Keratinocyte (primary cell): ENCODE measurements at regions not wholly inside any gene's neighbourhood (a gene's known extent, or its start where the extent isn't known, plus 50 kb on each side); places are given as distances from the start of the nearest gene placed in this dataset.

Experiments used
- DNase-seq: peaks from one replicate; pipeline ENCODE4 v3.0.0-alpha.2; 2011; ENCODE audit warnings: low read depth, missing footprints, low spot score
- FAIRE-seq: peaks from 2 replicates; lab custom pipeline; 2011; peaks lifted over from hg19 to GRCh38; lab: Jason Lieb, UNC
- H2AFZ ChIP-seq: 2 replicates; pipeline ENCODE4 v1.6.0; 2012; ENCODE audit warnings: low read length, control low read depth, inconsistent platforms; ENCODE audit not compliant: control insufficient read depth
- H3K27ac ChIP-seq: 2 replicates; pipeline ENCODE4 v1.5.1; 2011; ENCODE audit warnings: low read length; ENCODE audit not compliant: control insufficient read depth, insufficient read depth
- H3K27me3 ChIP-seq: 3 replicates; pipeline ENCODE4 v1.6.0; 2011; ENCODE audit warnings: low read length; ENCODE audit not compliant: control insufficient read depth, insufficient read depth; ENCODE audit errors: extremely low read depth
- H3K36me3 ChIP-seq, 2 experiments: 2 replicates in 1 of 2; 3 replicates in 1 of 2; pipeline ENCODE4 v1.5.1; 2011; ENCODE audit warnings: low read length in 2 of 2, mild to moderate bottlenecking in 1 of 2; ENCODE audit not compliant: control insufficient read depth in 2 of 2, insufficient read depth in 2 of 2; ENCODE audit errors: extremely low read depth in 1 of 2
- H3K4me1 ChIP-seq: 3 replicates; pipeline ENCODE4 v1.5.1; 2011; ENCODE audit warnings: low read length; ENCODE audit not compliant: control insufficient read depth, insufficient read depth; ENCODE audit errors: extremely low read depth
- H3K4me2 ChIP-seq: 3 replicates; pipeline ENCODE4 v1.6.0; 2011; ENCODE audit warnings: low read depth, low read length; ENCODE audit not compliant: control insufficient read depth, insufficient read depth; ENCODE audit errors: extremely low read depth
- H3K4me3 ChIP-seq, 3 experiments: fragments of 200-600 bp in 1 of 3; sonication (generic) in 1 of 3; 2 replicates in 2 of 3; 3 replicates in 1 of 3; pipeline ENCODE4 v1.5.1; 2011 to 2016; ENCODE audit warnings: low read length in 3 of 3, mild to moderate bottlenecking in 3 of 3, control low read depth in 2 of 3, inconsistent platforms in 1 of 3, low read depth in 1 of 3, mixed read lengths in 1 of 3, mixed run types in 1 of 3, moderate library complexity in 1 of 3; ENCODE audit not compliant: control insufficient read depth in 2 of 3, insufficient read depth in 2 of 3; ENCODE audit errors: extremely low read depth in 1 of 3
- H3K79me2 ChIP-seq: 2 replicates; pipeline ENCODE4 v1.6.0; 2012; ENCODE audit warnings: low read length; ENCODE audit not compliant: control insufficient read depth, insufficient read depth
- H3K9ac ChIP-seq: 3 replicates; pipeline ENCODE4 v1.6.0; 2011; ENCODE audit warnings: low read length; ENCODE audit not compliant: control insufficient read depth, insufficient read depth; ENCODE audit errors: extremely low read depth
- H3K9me1 ChIP-seq: 3 replicates; pipeline ENCODE4 v1.6.0; 2011; ENCODE audit warnings: low read length; ENCODE audit not compliant: control insufficient read depth, insufficient read depth; ENCODE audit errors: extremely low read depth
- H3K9me3 ChIP-seq: 2 replicates; pipeline ENCODE4 v1.5.1; 2012; ENCODE audit warnings: low read depth, low read length; ENCODE audit not compliant: control insufficient read depth
- H4K20me1 ChIP-seq: 3 replicates; pipeline ENCODE4 v1.6.0; 2011; ENCODE audit warnings: low read length; ENCODE audit not compliant: control insufficient read depth, insufficient read depth; ENCODE audit errors: extremely low read depth
- CTCF ChIP-seq, 3 experiments: IDR thresholded peaks in 1 of 3; conservative IDR thresholded peaks in 1 of 3; optimal IDR thresholded peaks in 1 of 3; 2 replicates in 2 of 3; 3 replicates in 1 of 3; pipeline versions ENCODE3 to v1.5.1; 2011; ENCODE audit warnings: low read length in 3 of 3, mild to moderate bottlenecking in 3 of 3, moderate library complexity in 2 of 3, control low read depth in 1 of 3, inconsistent platforms in 1 of 3; ENCODE audit not compliant: insufficient read depth in 2 of 3; ENCODE audit errors: extremely low read depth in 1 of 3
- EZH2 ChIP-seq: IDR thresholded peaks from one replicate; pipeline ENCODE4 v1.6.1; 2012; ENCODE audit warnings: inconsistent platforms, mild to moderate bottlenecking, low read length, moderate library complexity
- dilution Hi-C: fragments of 300-500 bp; cut with MboI; formaldehyde crosslinking; loops from one replicate; pipeline ENCODE4 v1.7.0; 2020; ENCODE audit warnings: low sequenced_read_pairs; ENCODE audit not compliant: extremely low pct_ligation_motif_present

GRCh38 chr12:41799671-41800070 is 345.0 kb downstream of the GXYLT1 start:
- no peak overlapping the region for H3K9ac ChIP-seq
- FAIRE-seq, result no peak
- TF ChIP-seq EZH2 (no peak), CTCF (optimal IDR thresholded peaks at IDR 0.05 in 1 of 3, IDR thresholded peaks at IDR 0.05 in 1 of 3, conservative IDR thresholded peaks at IDR 0.05 in 1 of 3; ENCODE audit: extremely low read depth in 1 of 3, insufficient read depth in 2 of 3, low read length in 3 of 3) (no peak)

DNA sequence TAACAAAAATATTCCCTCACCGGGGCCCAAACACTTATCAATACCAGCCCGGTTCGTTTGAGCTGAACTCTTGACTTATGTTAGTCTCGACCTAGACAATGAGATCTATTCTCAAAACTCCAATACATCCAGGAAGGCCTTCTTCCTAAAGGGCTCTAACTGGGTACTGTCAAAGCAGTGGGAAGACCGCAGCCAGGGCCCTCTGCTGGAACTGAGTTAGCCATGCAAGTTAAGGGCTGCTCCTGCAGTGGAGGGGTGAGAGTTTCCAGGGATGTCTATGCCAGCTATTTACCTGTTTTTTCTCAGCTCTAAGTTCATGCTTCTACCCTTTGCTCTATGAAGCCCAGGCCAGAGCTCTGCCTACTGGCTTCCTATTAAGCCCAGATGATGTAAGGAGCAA is 348.8 kb downstream of the GXYLT1 start:
- Histone ChIP-seq H3K27ac (no peak overlapping the region), H3K4me1 (no peaks in the 10 kb centered on the region), H3K9ac (no peak overlapping the region), H3K9me3 (no peaks in the 10 kb centered on the region), H3K9me1 (no peaks in the 10 kb centered on the region), H3K36me3 (no peaks in the 10 kb centered on the region), H3K4me2 (no peak overlapping the region), H3K27me3 (no peaks in the 10 kb centered on the region), H2AFZ (no peak overlapping the region), H3K4me3 (no peak overlapping the region), H3K79me2 (no peaks in the 10 kb centered on the region), H4K20me1 (no peaks in the 10 kb centered on the region)
- DNase-seq (no peak), FAIRE-seq (no peak)
- dilution Hi-C loops, result no loop called here
- TF ChIP-seq EZH2 (no peak), CTCF (optimal IDR thresholded peaks at IDR 0.05 in 1 of 3, IDR thresholded peaks at IDR 0.05 in 1 of 3, conservative IDR thresholded peaks at IDR 0.05 in 1 of 3; ENCODE audit: extremely low read depth in 1 of 3, insufficient read depth in 2 of 3, low read length in 3 of 3) (peak in 1 of 3 experiments; percentile 9)

More at GRCh38 chr12:41799671-41800070, 345.0 kb downstream of the GXYLT1 start:
- dilution Hi-C loops, result no loop called here
- H3K4me3 ChIP-seq, result no peak overlapping the region
- H3K36me3 ChIP-seq, result no peaks in the 10 kb centered on the region
- DNase-seq, result no peak
- no peak overlapping the region for H2AFZ ChIP-seq
- H3K9me3 ChIP-seq, result no peaks in the 10 kb centered on the region
- H3K27me3 ChIP-seq, result no peaks in the 10 kb centered on the region
- H3K27ac ChIP-seq, result no peak overlapping the region
- H3K79me2 ChIP-seq, result no peaks in the 10 kb centered on the region
- H3K4me1 ChIP-seq, result no peaks in the 10 kb centered on the region
- H3K4me2 ChIP-seq, result no peak overlapping the region
- no peaks in the 10 kb centered on the region for H4K20me1 ChIP-seq
- H3K9me1 ChIP-seq, result no peaks in the 10 kb centered on the region
